Thymus (tissue), 11 donors: ENCODE measurements at regions not wholly inside any gene's neighbourhood (a gene's known extent, or its start where the extent isn't known, plus 50 kb on each side); places are given as distances from the start of the nearest gene placed in this dataset.
"Not testable (repeated sequence)": the region's sequence is repeated elsewhere in the genome, so short reads cannot be mapped to it uniquely, and the experiment has no call there.

Experiments
- DNase-seq, 9 donors: peaks; one replicate each; pipeline ENCODE4 v3.0.0-alpha.2; 2013; ENCODE audit warnings: low spot score in 9 of 9, low read depth in 6 of 9, missing footprints in 1 of 9
- H3K27ac ChIP-seq, 2 donors: one replicate each; pipeline ENCODE4 v1.5.1; 2013; ENCODE audit warnings: control low read depth in 1 of 2, low read depth in 1 of 2, low read length in 1 of 2, mild to moderate bottlenecking in 1 of 2, moderate library complexity in 1 of 2
- H3K27me3 ChIP-seq, 2 donors: one replicate each; pipeline ENCODE4 v1.5.1; 2013; ENCODE audit warnings: low read length in 1 of 2; ENCODE audit not compliant: control insufficient read depth in 2 of 2, insufficient read depth in 1 of 2
- H3K36me3 ChIP-seq, 2 donors: one replicate each; pipeline ENCODE4 v1.5.1; 2013; ENCODE audit warnings: low read length in 1 of 2, mild to moderate bottlenecking in 1 of 2, moderate library complexity in 1 of 2; ENCODE audit not compliant: control insufficient read depth in 2 of 2, insufficient read depth in 2 of 2
- H3K4me1 ChIP-seq, 2 donors: one replicate each; pipeline ENCODE4 v1.5.1; 2013; ENCODE audit warnings: low read length in 2 of 2; ENCODE audit not compliant: control insufficient read depth in 2 of 2, insufficient read depth in 2 of 2
- H3K4me3 ChIP-seq, 2 donors: one replicate each; pipeline ENCODE4 v1.5.1; 2013; ENCODE audit warnings: low read length in 2 of 2, control low read depth in 1 of 2, mild to moderate bottlenecking in 1 of 2
- H3K9me3 ChIP-seq, 2 donors: one replicate each; pipeline ENCODE4 v1.5.1; 2013; ENCODE audit warnings: low read length in 1 of 2, mild to moderate bottlenecking in 1 of 2; ENCODE audit not compliant: control insufficient read depth in 2 of 2, insufficient read depth in 1 of 2
- WGBS: extraction: QIAGEN DNeasy Blood & Tissue Kit; methylation state at CpG from one replicate; pipeline ENCODE4 v1.1.7; 2013; 5-methylcytosine and 5-hydroxymethylcytosine counted together
- donor health status: healthy.

DNA sequence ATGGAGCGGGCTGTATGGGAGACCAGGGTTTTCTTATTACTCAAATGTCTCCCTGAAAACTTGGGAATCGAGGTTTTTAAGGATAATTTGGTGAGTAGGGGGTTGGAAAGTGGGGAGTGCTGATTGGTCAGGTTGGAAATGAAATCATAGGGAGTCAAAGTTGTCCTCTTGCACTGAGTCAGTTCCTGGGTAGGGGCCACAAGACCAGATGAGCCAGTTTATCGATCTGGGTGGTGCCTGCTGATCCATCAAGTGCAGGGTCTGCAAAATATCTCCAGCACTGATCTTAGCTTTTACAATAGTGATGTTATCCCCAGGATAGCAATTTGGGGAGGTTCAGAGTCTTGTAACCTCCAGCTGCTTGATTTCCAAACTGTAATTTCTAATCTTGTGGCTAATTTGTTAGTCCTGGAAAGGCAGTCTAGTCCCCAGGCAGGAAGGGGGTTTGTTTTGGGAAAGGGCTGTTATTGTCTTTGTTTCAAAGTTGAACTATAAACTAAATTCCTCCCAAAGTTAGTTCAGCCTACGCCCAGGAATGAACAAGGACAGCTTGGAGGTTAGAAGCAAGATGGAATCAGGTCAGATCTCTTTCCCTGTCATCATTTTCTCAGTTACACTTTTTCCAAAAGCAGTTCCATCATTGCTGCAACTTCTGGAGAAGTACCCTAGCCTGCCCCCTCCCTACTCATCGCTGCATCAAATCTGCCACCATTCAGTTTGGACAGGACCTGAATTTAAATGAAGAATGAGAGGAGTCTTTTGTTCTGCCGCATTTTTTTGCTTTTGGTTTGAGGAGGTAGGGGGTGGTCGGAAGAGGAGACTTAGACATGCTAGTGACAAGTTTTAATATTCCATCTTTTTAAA lies 236.4 kb upstream of the GALNT17 start:
- not testable (repeated sequence) for H3K36me3 ChIP-seq, H3K4me1 ChIP-seq, H3K9me3 ChIP-seq, H3K27me3 ChIP-seq, H3K4me3 ChIP-seq, DNase-seq, H3K27ac ChIP-seq
- 78% methylated on average over 7 of the region's 7 CpGs for WGBS

DNA sequence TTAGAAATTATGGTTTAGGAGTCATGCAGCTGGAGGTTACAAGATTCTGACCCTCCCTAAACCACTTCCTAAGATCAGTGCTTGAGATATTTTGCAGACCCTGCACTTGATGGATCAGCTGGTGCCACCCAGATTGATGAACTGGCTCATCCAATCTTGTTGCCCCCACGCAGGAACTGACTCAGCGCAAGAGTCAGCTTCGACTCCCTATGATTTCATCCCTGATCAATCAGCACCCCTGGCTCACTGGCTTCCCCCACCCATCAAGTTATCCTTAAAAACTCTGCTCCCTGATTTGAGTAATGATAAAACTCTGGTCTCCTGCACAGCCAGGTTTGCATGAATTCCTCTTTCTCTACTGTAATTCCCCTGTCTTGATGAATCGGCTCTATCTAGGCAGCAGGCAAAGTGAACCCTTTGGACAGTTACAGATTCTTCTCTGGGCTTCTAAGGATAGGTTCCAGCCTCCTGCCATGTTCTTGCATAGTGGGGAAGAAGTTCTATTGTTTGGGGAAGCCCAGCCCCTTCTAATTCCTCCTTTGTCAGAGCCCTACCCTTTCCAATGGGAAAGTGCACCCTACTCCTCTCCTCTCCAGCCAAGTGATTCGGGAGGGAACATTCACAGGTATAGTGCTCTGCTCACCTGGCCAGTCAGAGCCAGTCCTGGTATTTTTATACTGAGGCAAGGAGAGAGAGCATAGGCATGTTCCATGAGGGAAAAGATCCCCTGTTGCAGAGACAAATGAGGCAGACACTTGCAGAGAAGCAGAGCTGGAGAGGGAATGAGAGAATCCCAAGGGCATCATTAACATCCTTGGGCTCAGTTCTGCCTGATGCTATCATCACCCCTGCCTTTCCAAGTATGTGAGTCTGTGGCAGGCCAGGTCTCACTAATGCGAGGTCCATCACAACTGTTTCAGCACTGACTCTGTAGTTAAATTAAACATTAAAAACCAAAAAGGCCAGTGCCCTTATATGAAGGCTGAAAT lies 224.4 kb upstream of the GALNT17 start:
- 85% methylated on average over 6 of the region's 6 CpGs for WGBS
- Histone ChIP-seq H3K4me3 (no peak overlapping the region), H3K4me1 (no peaks in the 10 kb centered on the region), H3K36me3 (no peaks in the 10 kb centered on the region), H3K27me3 (no peaks in the 10 kb centered on the region), H3K9me3 (peaks cover 0 to 1% of the 10 kb centered on the region in 2 donors), H3K27ac (no peak overlapping the region)
- no peak for DNase-seq

DNA sequence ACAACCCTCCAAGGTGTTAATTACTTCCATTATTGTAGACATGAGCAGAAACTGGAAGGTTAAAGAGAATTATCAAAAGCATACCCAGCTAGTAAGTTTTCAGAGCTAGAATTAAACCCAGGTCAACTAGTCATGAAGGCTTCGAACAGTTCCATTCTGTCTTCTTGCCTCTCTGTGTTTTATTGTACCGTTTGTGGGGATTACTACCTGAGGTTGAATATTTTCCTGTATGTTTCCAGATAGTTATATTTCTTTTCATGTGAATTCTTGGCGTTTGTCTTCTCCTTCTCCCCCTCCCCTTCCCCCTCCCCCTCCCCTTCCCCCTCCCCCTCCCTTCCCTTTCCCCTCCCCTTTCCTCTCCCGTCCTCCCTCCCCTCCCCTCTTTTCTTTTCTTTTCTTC lies 218.0 kb upstream of the GALNT17 start:
- no peak overlapping the region for H3K4me3 ChIP-seq
- H3K9me3 ChIP-seq, result no peaks in the 10 kb centered on the region
- H3K36me3 ChIP-seq, result no peaks in the 10 kb centered on the region
- no peak for DNase-seq
- no peaks in the 10 kb centered on the region for H3K27me3 ChIP-seq
- 88% methylated on average over 3 of the region's 4 CpGs for WGBS
- H3K4me1 ChIP-seq, result no peaks in the 10 kb centered on the region
- H3K27ac ChIP-seq, result no peak overlapping the region

DNA sequence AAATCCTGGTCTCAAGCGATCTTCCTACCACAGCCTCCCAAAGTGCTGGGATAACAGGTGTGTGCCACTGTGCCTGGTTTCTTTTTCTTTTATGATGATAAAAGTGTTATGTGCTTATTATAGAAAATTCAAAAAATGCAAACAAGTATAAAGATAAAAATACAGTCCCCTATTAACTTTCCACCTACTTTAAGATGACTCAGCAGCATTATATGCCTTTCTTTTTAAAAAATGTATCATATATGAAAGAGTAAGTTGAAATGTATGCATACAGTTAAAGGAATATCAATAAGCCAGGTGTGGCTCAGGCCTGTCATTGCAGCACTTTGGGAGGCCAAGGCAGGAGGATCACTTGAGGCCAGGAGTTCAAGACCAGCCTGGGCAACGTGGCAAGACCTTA lies 216.9 kb upstream of the GALNT17 start:
- H3K27ac ChIP-seq, result no peak overlapping the region
- WGBS, result 83% methylated on average over 2 of the region's 2 CpGs
- no peak for DNase-seq
- no peaks in the 10 kb centered on the region for H3K36me3 ChIP-seq
- H3K4me1 ChIP-seq, result no peaks in the 10 kb centered on the region
- no peaks in the 10 kb centered on the region for H3K27me3 ChIP-seq
- no peaks in the 10 kb centered on the region for H3K9me3 ChIP-seq
- H3K4me3 ChIP-seq, result no peak overlapping the region

DNA sequence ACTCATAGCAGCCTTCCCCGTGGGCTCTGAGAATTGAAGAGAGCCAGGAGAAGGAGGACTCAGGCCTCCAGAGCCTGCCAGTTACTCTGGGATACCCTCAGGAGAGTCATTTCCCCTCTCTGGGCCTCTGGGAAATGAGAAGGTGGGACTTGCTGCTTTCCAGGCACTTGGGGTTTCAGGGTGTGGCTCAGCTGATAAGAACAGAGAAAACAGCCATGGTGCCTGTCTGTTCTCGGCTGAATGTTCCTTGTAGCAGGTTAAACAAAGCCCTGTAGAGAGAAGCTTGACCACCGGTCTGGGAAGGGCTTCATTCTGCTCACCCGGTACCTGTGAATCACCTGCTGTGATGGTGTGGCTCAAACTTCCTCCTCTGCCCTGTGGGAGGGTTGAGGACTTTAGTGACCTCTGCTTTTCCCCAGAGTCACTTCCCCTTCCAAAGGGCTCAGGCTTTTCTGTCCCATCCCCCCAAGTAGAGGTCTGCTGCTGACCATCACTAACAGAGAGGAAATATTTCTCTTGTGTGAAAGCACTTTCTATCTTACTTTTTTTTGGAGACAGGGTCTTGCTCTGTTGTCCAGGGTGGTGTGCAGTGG lies 212.4 kb upstream of the GALNT17 start:
- DNase-seq, result no peak
- H3K9me3 ChIP-seq, result no peaks in the 10 kb centered on the region
- H3K27ac ChIP-seq, result no peak overlapping the region
- H3K4me3 ChIP-seq, result no peak overlapping the region
- 47% methylated on average over 4 of the region's 4 CpGs for WGBS
- no peaks in the 10 kb centered on the region for H3K36me3 ChIP-seq
- H3K27me3 ChIP-seq, result no peaks in the 10 kb centered on the region
- H3K4me1 ChIP-seq, result no peaks in the 10 kb centered on the region

DNA sequence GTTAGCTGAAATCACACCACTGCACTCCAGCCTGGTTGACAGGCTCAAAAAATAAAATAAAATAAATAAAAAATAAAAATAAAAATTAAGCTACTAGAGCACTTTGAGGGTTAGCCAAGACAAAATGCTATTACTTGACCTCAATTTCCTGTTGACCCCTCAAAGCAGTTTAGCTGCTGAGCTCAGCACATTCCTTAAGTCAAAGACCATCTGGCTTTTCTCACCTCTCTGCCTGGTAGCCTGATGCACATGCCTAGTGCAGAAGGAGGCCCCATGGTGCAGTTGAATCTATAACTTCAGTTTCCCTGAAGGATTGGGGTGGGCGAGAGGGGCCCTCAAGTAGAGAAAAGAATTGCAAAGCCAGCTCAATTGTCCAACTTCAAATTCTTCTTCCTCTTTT lies 211.1 kb upstream of the GALNT17 start:
- no peaks in the 10 kb centered on the region for H3K4me1 ChIP-seq
- no peaks in the 10 kb centered on the region for H3K9me3 ChIP-seq
- DNase-seq, result no peak
- H3K27me3 ChIP-seq, result no peaks in the 10 kb centered on the region
- 81% methylated on average over 1 of the region's 1 CpG for WGBS
- no peak overlapping the region for H3K27ac ChIP-seq
- no peak overlapping the region for H3K4me3 ChIP-seq
- no peaks in the 10 kb centered on the region for H3K36me3 ChIP-seq

DNA sequence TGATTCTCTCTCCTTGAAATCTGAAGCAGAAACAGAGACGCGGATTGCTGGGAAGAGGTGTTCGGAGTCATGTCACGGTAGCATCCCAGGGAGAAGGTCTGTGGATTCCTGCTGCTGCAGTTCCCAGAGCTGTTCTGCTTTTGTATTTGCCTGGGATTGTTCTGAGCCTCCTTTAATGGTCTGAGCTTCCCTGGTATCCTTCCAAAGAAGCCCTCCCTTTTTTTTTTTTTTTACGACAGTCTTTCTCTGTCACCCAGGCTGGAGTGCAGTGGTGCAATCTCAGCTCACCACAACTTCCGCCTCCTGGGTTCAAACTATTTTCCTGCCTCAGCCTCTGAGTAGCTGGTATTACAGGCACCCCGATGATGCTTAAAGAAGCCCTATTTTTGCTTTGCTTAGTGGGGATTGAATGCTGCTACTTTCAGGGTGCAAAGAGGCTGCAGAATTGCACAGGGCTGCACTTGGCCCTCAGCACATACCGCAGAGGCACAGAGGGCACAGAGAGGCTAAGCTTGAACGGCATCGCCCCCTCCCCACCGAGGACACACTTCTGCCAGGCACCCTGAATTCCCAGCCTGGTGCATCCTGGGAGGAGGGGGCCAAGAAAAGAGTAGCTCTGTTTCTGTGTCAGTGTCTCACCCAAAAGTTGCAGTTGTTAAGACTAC lies 208.6 kb upstream of the GALNT17 start:
- Histone ChIP-seq H3K36me3 (no peaks in the 10 kb centered on the region), H3K4me3 (no peak overlapping the region), H3K27me3 (no peaks in the 10 kb centered on the region), H3K27ac (no peak overlapping the region), H3K9me3 (no peaks in the 10 kb centered on the region), H3K4me1 (no peaks in the 10 kb centered on the region)
- DNase-seq, result no peak
- 69% methylated on average over 11 of the region's 11 CpGs for WGBS

DNA sequence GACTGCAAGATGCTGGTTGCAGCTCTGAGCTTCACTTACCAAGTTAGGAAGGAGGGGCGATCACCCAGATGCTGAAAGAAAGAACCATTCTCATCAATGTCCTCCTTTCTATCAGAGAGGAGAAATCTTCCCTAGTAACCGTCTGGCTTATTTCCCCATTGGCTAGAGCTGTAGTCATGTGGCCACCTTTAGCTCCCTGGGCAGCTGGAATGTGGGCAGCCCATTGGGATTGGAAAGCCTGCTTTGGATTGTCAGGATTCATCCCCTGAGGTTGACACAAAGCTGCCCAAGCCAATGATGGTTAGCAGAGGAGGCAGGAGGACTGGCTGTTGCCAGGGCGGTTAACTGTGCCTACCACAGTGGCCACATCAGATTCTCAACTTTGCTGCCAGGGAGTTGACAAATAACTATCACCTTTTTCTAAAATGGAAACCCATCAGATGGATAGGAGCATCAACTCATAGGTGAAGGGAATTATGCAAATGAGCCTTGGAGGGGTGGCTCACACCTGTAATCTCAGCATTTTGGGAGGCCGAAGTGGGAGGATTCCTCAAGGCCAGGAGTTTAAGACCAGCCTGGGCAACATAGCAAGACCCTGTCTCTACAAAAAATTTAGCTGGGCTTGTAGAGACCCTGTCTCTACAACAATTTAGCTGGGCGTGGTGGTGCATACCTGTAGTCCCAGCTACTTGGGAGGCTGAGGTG lies 206.4 kb upstream of the GALNT17 start:
- Histone ChIP-seq H3K4me3 (no peak overlapping the region), H3K27me3 (no peaks in the 10 kb centered on the region), H3K36me3 (no peaks in the 10 kb centered on the region), H3K27ac (no peak overlapping the region), H3K9me3 (no peaks in the 10 kb centered on the region), H3K4me1 (no peaks in the 10 kb centered on the region)
- WGBS, result 89% methylated on average over 5 of the region's 5 CpGs
- no peak for DNase-seq
